ENCODE measurements at regions not wholly inside any gene's neighbourhood (a gene's known extent, or its start where the extent isn't known, plus 50 kb on each side); places are given as distances from the start of the nearest gene placed in this dataset.

GRCh38 chr15:53367740-53368139, 391.7 kb downstream of the WDR72 start:
- no peaks in the 10 kb centered on the region for H3K27me3 Mint-ChIP-seq (ENCODE audit: low read depth)
- no peak overlapping the region for H3K4me3 Mint-ChIP-seq
- peaks cover 12% of the 10 kb centered on the region for H3K9me3 Mint-ChIP-seq
- no peak overlapping the region for H3K27ac Mint-ChIP-seq
- no peak for DNase-seq (ENCODE audit: low spot score)
- no peaks in the 10 kb centered on the region for H3K36me3 Mint-ChIP-seq (ENCODE audit: low read depth)
- no peaks in the 10 kb centered on the region for H3K4me1 Mint-ChIP-seq (ENCODE audit: low read depth)

GRCh38 chr15:53360881-53361280, 398.6 kb downstream of the WDR72 start:
- H3K9me3 Mint-ChIP-seq: no peaks in the 10 kb centered on the region
- DNase-seq (ENCODE audit: low spot score): no peak
- no peaks in the 10 kb centered on the region for H3K4me1 Mint-ChIP-seq (ENCODE audit: low read depth)
- H3K4me3 Mint-ChIP-seq: no peak overlapping the region
- no peaks in the 10 kb centered on the region for H3K27me3 Mint-ChIP-seq (ENCODE audit: low read depth)
- no peak overlapping the region for H3K27ac Mint-ChIP-seq
- H3K36me3 Mint-ChIP-seq (ENCODE audit: low read depth): no peaks in the 10 kb centered on the region

GRCh38 chr15:53359038-53359437, 400.4 kb downstream of the WDR72 start:
- Mint-ChIP-seq H3K4me1 (ENCODE audit: low read depth) (no peaks in the 10 kb centered on the region), H3K27me3 (ENCODE audit: low read depth) (no peaks in the 10 kb centered on the region), H3K4me3 (no peak overlapping the region), H3K27ac (no peak overlapping the region), H3K36me3 (ENCODE audit: low read depth) (no peaks in the 10 kb centered on the region), H3K9me3 (no peaks in the 10 kb centered on the region)
- no peak for DNase-seq (ENCODE audit: low spot score)

GRCh38 chr15:53354874-53355273, 404.6 kb downstream of the WDR72 start:
- DNase-seq (ENCODE audit: low spot score): no peak
- Mint-ChIP-seq H3K4me1 (ENCODE audit: low read depth) (no peaks in the 10 kb centered on the region), H3K27ac (no peak overlapping the region), H3K9me3 (no peaks in the 10 kb centered on the region), H3K4me3 (no peak overlapping the region), H3K36me3 (ENCODE audit: low read depth) (no peaks in the 10 kb centered on the region), H3K27me3 (ENCODE audit: low read depth) (no peaks in the 10 kb centered on the region)

GRCh38 chr15:53351373-53351772, 408.1 kb downstream of the WDR72 start:
- H3K9me3 Mint-ChIP-seq: no peaks in the 10 kb centered on the region
- H3K4me3 Mint-ChIP-seq: no peak overlapping the region
- DNase-seq (ENCODE audit: low spot score): no peak
- H3K4me1 Mint-ChIP-seq (ENCODE audit: low read depth): no peaks in the 10 kb centered on the region
- H3K27me3 Mint-ChIP-seq (ENCODE audit: low read depth): no peaks in the 10 kb centered on the region
- no peak overlapping the region for H3K27ac Mint-ChIP-seq
- H3K36me3 Mint-ChIP-seq (ENCODE audit: low read depth): no peaks in the 10 kb centered on the region

- Mint-ChIP-seq H3K4me1 (ENCODE audit: low read depth) (no peaks in the 10 kb centered on the region), H3K36me3 (ENCODE audit: low read depth) (no peaks in the 10 kb centered on the region), H3K4me3 (no peak overlapping the region), H3K27me3 (ENCODE audit: low read depth) (no peaks in the 10 kb centered on the region), H3K27ac (no peak overlapping the region), H3K9me3 (no peaks in the 10 kb centered on the region)
- DNase-seq (ENCODE audit: low spot score): no peak
Observed at GRCh38 chr15:53346583-53346982, 412.9 kb downstream of the WDR72 start.

- Mint-ChIP-seq H3K27me3 (ENCODE audit: low read depth) (no peaks in the 10 kb centered on the region), H3K4me3 (no peak overlapping the region), H3K27ac (no peak overlapping the region), H3K9me3 (no peaks in the 10 kb centered on the region), H3K4me1 (ENCODE audit: low read depth) (no peaks in the 10 kb centered on the region), H3K36me3 (ENCODE audit: low read depth) (no peaks in the 10 kb centered on the region)
- no peak for DNase-seq (ENCODE audit: low spot score)
Observed at GRCh38 chr15:53331328-53332190, 427.9 kb downstream of the WDR72 start.

- H3K36me3 Mint-ChIP-seq (ENCODE audit: low read depth): no peaks in the 10 kb centered on the region
- no peak overlapping the region for H3K27ac Mint-ChIP-seq
- H3K27me3 Mint-ChIP-seq (ENCODE audit: low read depth): no peaks in the 10 kb centered on the region
- DNase-seq (ENCODE audit: low spot score): no peak
- H3K9me3 Mint-ChIP-seq: no peaks in the 10 kb centered on the region
- H3K4me3 Mint-ChIP-seq: no peak overlapping the region
- H3K4me1 Mint-ChIP-seq (ENCODE audit: low read depth): no peaks in the 10 kb centered on the region
Observed at GRCh38 chr15:53328341-53328740, 431.1 kb downstream of the WDR72 start.

GRCh38 chr15:53324061-53324460, 435.4 kb downstream of the WDR72 start:
- Mint-ChIP-seq H3K4me1 (ENCODE audit: low read depth) (no peaks in the 10 kb centered on the region), H3K27ac (no peak overlapping the region)

GRCh38 chr15:53323191-53323590, 436.3 kb downstream of the WDR72 start:
- no peak for DNase-seq (ENCODE audit: low spot score)
- H3K27me3 Mint-ChIP-seq (ENCODE audit: low read depth): no peaks in the 10 kb centered on the region
- no peaks in the 10 kb centered on the region for H3K9me3 Mint-ChIP-seq
- no peak overlapping the region for H3K4me3 Mint-ChIP-seq
- H3K4me1 Mint-ChIP-seq (ENCODE audit: low read depth): no peaks in the 10 kb centered on the region
- H3K36me3 Mint-ChIP-seq (ENCODE audit: low read depth): no peaks in the 10 kb centered on the region
- no peak overlapping the region for H3K27ac Mint-ChIP-seq

More at GRCh38 chr15:53324061-53324460, 435.4 kb downstream of the WDR72 start:
- Mint-ChIP-seq H3K4me3 (no peak overlapping the region), H3K9me3 (no peaks in the 10 kb centered on the region), H3K36me3 (ENCODE audit: low read depth) (no peaks in the 10 kb centered on the region), H3K27me3 (ENCODE audit: low read depth) (no peaks in the 10 kb centered on the region)
- DNase-seq (ENCODE audit: low spot score): no peak

- no peak for DNase-seq (ENCODE audit: low spot score)
- no peaks in the 10 kb centered on the region for H3K27me3 Mint-ChIP-seq (ENCODE audit: low read depth)
- H3K4me1 Mint-ChIP-seq (ENCODE audit: low read depth): no peaks in the 10 kb centered on the region
- no peak overlapping the region for H3K27ac Mint-ChIP-seq
- no peaks in the 10 kb centered on the region for H3K9me3 Mint-ChIP-seq
- no peak overlapping the region for H3K4me3 Mint-ChIP-seq
- H3K36me3 Mint-ChIP-seq (ENCODE audit: low read depth): no peaks in the 10 kb centered on the region
Observed at GRCh38 chr15:53320816-53321215, 438.6 kb downstream of the WDR72 start.

- Mint-ChIP-seq H3K36me3 (ENCODE audit: low read depth) (no peaks in the 10 kb centered on the region), H3K9me3 (no peaks in the 10 kb centered on the region)
Observed at GRCh38 chr15:53312707-53313106, 446.8 kb downstream of the WDR72 start.

GRCh38 chr15:53310709-53311108, 448.8 kb downstream of the WDR72 start:
- Mint-ChIP-seq H3K4me3 (no peak overlapping the region), H3K9me3 (no peaks in the 10 kb centered on the region), H3K27ac (no peak overlapping the region), H3K4me1 (ENCODE audit: low read depth) (no peaks in the 10 kb centered on the region), H3K36me3 (ENCODE audit: low read depth) (no peaks in the 10 kb centered on the region), H3K27me3 (ENCODE audit: low read depth) (no peaks in the 10 kb centered on the region)
- DNase-seq (ENCODE audit: low spot score): no peak

More at GRCh38 chr15:53312707-53313106, 446.8 kb downstream of the WDR72 start:
- Mint-ChIP-seq H3K4me1 (ENCODE audit: low read depth) (no peaks in the 10 kb centered on the region), H3K4me3 (no peak overlapping the region), H3K27me3 (ENCODE audit: low read depth) (no peaks in the 10 kb centered on the region), H3K27ac (no peak overlapping the region)
- no peak for DNase-seq (ENCODE audit: low spot score)

GRCh38 chr15:53307952-53308624, 451.4 kb downstream of the WDR72 start:
- no peak overlapping the region for H3K27ac Mint-ChIP-seq
- H3K27me3 Mint-ChIP-seq (ENCODE audit: low read depth): no peaks in the 10 kb centered on the region
- no peak overlapping the region for H3K4me3 Mint-ChIP-seq
- H3K4me1 Mint-ChIP-seq (ENCODE audit: low read depth): no peaks in the 10 kb centered on the region
- no peak for DNase-seq (ENCODE audit: low spot score)
- no peaks in the 10 kb centered on the region for H3K36me3 Mint-ChIP-seq (ENCODE audit: low read depth)
- peaks cover 13% of the 10 kb centered on the region for H3K9me3 Mint-ChIP-seq

All from T-helper 2 cell treated with Interferon-gamma antibody and Interleukin-4, amounts not matched to agents 5 μg/mL and 100 μg/mL, for 36 hours (primary cell).